Upper lobe of left lung (tissue), 4 donors: ENCODE measurements at regions not wholly inside any gene's neighbourhood (a gene's known extent, or its start where the extent isn't known, plus 50 kb on each side); places are given as distances from the start of the nearest gene placed in this dataset.

Experiments
- EP300 ChIP-seq, 4 donors: sonication (generic); formaldehyde crosslinking; IDR thresholded peaks; one replicate each; pipeline ENCODE4 v1.5.1; 2017; ENCODE audit warnings: antibody characterized with exemption in 4 of 4, control low read depth in 2 of 4
- POLR2A ChIP-seq, 4 donors: fragments of 450-650 bp; IDR thresholded peaks; one replicate each; pipeline ENCODE4 v1.5.1; 2016 to 2017; ENCODE audit warnings: antibody characterized with exemption in 4 of 4, mild to moderate bottlenecking in 2 of 4
- POLR2AphosphoS5 ChIP-seq, 2 donors: sonication (generic); formaldehyde crosslinking; IDR thresholded peaks; one replicate each; pipeline ENCODE4 v1.5.1; 2017; ENCODE audit warnings: antibody characterized with exemption in 2 of 2
- TF ChIP-seq, protein P1 (sequence below), 6 experiments: fragments of 450-650 bp in 4 of 6; fragments of 200-600 bp in 2 of 6; sonication (generic) in 2 of 6; IDR thresholded peaks; one replicate each; pipeline ENCODE4 v1.5.1; 2016 to 2019; ENCODE audit warnings: antibody characterized with exemption in 6 of 6

DNA sequence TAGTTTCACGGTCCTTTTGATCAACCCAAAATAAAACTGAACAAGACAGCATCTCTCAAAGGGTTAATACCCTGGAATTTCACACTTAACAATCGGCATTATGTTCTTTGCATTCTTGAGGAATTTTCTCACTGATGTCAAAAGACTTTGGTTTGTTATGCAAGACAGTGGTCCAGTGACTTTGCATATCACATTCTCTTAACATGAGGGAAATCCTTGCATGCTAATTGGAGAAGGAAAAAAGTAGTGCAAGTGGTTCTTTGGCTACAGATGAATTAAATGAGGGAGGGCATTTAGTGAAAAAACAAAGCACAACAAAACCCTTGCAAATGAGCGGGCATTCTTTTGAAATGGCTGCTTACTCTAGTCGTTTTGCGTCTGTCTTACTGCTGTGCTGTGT, 105.1 kb upstream of the LIMCH1 start:
- TF ChIP-seq, protein P1, sequence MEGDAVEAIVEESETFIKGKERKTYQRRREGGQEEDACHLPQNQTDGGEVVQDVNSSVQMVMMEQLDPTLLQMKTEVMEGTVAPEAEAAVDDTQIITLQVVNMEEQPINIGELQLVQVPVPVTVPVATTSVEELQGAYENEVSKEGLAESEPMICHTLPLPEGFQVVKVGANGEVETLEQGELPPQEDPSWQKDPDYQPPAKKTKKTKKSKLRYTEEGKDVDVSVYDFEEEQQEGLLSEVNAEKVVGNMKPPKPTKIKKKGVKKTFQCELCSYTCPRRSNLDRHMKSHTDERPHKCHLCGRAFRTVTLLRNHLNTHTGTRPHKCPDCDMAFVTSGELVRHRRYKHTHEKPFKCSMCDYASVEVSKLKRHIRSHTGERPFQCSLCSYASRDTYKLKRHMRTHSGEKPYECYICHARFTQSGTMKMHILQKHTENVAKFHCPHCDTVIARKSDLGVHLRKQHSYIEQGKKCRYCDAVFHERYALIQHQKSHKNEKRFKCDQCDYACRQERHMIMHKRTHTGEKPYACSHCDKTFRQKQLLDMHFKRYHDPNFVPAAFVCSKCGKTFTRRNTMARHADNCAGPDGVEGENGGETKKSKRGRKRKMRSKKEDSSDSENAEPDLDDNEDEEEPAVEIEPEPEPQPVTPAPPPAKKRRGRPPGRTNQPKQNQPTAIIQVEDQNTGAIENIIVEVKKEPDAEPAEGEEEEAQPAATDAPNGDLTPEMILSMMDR (IDR thresholded peaks at IDR 0.05), result no peak
- TF ChIP-seq POLR2A (IDR thresholded peaks at IDR 0.05) (no peak), POLR2AphosphoS5 (IDR thresholded peaks at IDR 0.05) (peak in 1 of 2 donors; percentile 72), EP300 (IDR thresholded peaks at IDR 0.05) (peak in 1 of 4 donors; percentile 81)
